RWPE1 (cell line): ENCODE measurements at regions not wholly inside any gene's neighbourhood (a gene's known extent, or its start where the extent isn't known, plus 50 kb on each side); places are given as distances from the start of the nearest gene placed in this dataset.

Source experiments
- CTCF ChIA-PET: fragments of 350-600 bp; sonication (Branson Sonifier 250); formaldehyde crosslinking; extraction: SDS; loops from one replicate; lab custom pipeline; 2021; lab: Yijun Ruan, JAX
- POLR2A ChIA-PET: fragments of 400-600 bp; formaldehyde crosslinking; extraction: SDS; loops from one replicate; lab custom pipeline; 2020; ENCODE audit warnings: antibody characterized with exemption; ENCODE audit not compliant: low non-redundant PET; lab: Yijun Ruan, JAX
- DNase-seq: peaks from one replicate; pipeline ENCODE4 v3.0.0; 2012; ENCODE audit warnings: low spot score
- H3K27ac ChIP-seq: fragments of 450-650 bp; 2 replicates; pipeline ENCODE4 v1.5.1; 2017
- TF ChIP-seq, protein P1 (sequence below): fragments of 450-650 bp; conservative IDR thresholded peaks from 2 replicates; pipeline ENCODE4 v1.5.1; 2017; ENCODE audit warnings: low read depth, mild to moderate bottlenecking

DNA sequence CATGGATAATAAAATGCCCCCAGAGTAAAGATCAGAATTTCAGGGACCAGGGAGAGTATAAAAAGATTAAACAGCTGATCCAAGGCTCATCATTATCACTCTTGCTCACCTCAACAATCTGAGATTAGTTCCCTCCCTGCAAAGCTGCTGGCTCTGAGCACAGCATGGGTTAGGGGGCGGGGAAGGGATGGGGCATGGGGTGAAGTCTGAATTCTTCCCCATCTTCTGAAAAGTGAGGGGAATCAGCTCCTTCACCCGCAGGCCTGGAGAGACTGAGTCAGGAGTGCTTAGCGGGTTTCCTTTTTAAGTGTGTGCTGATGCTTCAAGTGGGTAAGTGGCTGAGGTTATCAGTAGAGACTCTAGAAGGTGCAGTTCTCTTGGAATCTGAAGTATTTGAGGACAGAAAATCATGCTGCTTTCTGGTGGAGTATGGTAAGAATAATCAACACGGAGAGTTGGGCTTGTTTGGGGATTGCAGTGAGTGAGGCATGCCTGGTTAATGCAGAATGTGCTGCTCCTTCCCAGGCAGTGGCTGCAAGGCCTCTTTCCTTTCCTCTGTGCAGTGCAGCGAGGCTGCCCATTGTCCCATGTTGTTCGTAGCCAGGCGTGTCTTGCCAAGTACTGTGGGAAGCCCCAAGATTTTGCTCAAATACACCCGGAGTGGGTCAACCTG is 59.2 kb upstream of the TRAK1 start:
- CTCF ChIA-PET = no interaction called here
- POLR2A ChIA-PET = no interaction called here
- TF ChIP-seq, protein P1, sequence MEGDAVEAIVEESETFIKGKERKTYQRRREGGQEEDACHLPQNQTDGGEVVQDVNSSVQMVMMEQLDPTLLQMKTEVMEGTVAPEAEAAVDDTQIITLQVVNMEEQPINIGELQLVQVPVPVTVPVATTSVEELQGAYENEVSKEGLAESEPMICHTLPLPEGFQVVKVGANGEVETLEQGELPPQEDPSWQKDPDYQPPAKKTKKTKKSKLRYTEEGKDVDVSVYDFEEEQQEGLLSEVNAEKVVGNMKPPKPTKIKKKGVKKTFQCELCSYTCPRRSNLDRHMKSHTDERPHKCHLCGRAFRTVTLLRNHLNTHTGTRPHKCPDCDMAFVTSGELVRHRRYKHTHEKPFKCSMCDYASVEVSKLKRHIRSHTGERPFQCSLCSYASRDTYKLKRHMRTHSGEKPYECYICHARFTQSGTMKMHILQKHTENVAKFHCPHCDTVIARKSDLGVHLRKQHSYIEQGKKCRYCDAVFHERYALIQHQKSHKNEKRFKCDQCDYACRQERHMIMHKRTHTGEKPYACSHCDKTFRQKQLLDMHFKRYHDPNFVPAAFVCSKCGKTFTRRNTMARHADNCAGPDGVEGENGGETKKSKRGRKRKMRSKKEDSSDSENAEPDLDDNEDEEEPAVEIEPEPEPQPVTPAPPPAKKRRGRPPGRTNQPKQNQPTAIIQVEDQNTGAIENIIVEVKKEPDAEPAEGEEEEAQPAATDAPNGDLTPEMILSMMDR = no peak
- peak overlapping the region; percentile 59 for H3K27ac ChIP-seq
- no peak for DNase-seq

DNA sequence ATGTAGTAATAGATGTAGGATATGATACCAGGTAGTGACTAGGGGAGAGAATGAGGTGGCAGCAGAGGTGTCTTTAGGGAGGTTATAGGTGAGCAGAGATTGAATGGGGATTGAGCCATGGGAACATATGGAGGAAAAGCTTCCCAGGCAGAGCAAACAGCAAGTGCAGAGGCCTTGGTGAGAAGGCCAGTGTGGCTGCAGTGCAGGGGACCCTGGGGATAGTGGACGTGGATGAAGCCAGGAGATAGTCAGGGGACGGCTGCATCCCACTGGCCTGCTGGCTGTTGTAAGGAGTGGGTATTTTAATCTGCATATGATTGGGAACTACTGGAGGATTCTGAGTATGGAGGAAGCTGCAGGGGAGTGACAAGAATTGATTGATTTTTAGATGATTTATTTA is 62.7 kb upstream of the TRAK1 start:
- H3K27ac ChIP-seq = no peak overlapping the region
- POLR2A ChIA-PET = interaction anchor here (0.6 kb wide), 1 partner anchor 13 kb away, joined by 4 read pairs; no protein-coding TSS in a partner anchor
- CTCF ChIA-PET = no interaction called here
- TF ChIP-seq, protein P1 = no peak
- DNase-seq = no peak

DNA sequence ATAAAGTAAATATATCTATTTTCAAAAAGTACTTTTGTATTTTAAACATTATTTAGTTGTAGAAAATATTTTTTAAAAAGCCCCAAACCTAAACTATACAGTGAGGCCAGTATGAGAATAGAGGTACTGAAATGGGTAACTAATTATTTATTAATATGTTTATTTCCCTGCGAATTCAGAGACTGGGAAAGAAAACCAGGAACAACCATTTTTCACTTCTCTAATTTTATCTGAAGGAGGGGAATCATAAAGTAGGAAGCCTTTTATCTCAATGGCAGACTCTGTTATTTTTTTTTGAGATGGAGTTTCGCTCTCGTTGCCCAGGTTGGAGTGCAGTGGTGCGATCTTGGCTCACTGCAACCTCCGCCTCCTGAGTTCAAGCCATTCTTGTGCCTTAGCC is 63.6 kb upstream of the TRAK1 start:
- TF ChIP-seq, protein P1 = no peak
- H3K27ac ChIP-seq = no peak overlapping the region
- DNase-seq = no peak
- ChIA-PET CTCF (no interaction called here), POLR2A (no interaction called here)

DNA sequence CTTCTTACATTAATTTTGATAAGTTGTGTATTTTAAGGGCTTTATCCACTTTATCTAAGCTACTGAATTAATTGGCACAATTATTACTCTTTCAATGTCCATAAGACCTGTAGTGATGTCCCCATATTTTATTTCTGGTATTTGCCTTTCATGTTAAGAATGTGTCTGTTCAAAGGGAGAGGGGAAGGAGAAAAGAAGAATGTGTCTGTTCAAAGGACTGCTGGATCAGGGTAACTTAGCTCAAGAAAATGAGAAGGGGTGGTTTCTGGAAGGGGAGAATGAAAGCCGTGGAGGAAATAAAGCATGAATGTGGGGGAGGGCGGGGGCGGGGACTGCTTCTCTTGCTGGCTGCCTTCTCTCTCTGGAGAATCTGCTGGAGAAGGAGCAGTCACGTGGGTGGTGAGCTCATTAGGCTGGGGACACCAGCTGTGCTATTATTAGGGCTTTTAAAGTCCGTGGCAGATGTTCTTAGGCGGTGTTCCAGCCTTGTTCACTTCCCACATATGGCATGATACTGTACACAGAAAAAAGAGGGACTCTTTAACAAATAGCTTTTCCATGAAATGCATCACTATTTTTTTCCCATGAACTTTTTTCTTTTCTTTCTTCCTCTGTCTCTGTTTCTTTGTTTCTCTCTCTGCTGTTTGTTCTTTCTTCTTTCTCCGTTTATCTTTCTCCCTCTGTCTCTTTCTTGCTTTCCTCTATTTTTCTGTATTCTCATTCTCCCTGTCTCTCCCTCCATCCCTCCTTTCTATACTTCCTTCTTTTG is 63.7 kb upstream of the ULK4 start:
- DNase-seq = peak; percentile 61
- POLR2A ChIA-PET = no interaction called here
- CTCF ChIA-PET = no interaction called here
- TF ChIP-seq, protein P1 = no peak
- peak overlapping the region; percentile 73 for H3K27ac ChIP-seq

DNA sequence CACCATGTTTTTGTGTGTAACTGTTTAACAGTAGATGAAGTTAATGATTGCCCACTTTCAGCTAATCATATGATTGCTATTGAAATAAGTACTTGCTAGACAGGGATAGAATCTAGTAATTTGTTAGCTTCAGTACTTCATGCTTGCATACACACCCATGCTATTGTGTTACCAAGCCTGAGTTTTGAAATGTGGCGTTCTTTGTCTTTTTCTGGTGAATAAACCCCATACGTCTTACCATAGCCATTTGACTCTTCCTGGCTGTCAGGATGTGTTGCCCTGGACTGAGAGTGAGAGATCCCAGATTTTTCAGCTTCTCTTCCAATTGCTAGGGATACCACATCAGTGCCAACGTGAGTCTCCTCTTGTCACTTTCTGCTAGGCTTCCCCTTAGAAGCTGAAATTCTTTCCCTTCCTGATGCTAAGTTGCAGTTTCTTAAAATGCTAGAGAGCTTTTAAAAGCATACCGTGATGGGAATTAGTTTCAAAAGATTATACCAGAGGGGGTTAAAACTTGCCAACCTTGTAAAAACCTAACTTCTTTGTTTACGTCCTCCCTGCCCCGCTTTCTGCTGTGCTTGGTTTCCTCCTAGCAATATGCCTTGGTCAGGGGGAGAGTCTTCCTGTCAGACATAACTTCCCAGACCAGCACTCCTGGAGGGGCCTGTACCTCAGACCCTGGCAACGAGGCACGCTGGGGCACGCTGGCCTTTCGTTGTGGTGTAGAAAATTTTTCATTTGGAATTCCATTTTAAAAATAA is 62.9 kb upstream of the ULK4 start:
- DNase-seq = no peak
- TF ChIP-seq, protein P1 = no peak
- CTCF ChIA-PET = no interaction called here
- H3K27ac ChIP-seq = peak overlapping the region; percentile 73
- POLR2A ChIA-PET = no interaction called here

DNA sequence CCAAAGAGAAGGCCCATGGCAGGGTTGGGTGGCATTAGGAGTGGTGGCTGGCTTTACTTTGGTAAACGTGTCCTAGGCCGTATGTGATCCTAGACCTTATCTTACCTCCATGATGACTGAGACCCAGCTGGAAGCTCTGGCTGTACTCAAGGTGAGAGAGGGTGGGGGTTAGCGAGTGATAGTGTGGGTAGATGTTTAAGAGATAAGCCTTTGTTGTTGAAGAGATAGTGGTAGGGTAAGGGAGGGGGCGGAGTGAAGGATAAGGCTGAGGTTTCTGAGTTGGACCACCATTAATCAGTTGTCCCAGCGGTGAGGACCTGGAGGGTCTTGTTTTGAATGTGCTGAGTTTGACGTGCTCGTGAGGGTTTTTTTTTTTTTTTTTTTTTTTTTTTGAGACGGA is 61.5 kb upstream of the ULK4 start:
- ChIA-PET CTCF (no interaction called here), POLR2A (no interaction called here)
- TF ChIP-seq, protein P1 = no peak
- no peak overlapping the region for H3K27ac ChIP-seq
- no peak for DNase-seq
